Stimulated activated naive CD8-positive, alpha-beta T cell treated with anti-CD3 and anti-CD28 coated beads, Interleukin-15, Interleukin-2, amounts not matched to agents 100 U/mL and 50 U/mL, for 24 hours (primary cell): ENCODE measurements at regions not wholly inside any gene's neighbourhood (a gene's known extent, or its start where the extent isn't known, plus 50 kb on each side); places are given as distances from the start of the nearest gene placed in this dataset.

Experiments
- ATAC-seq: fragments of 150-1000 bp; cut with Tn5 transposase; one replicate; pipeline ENCODE4 v1.10.0; 2021
- DNase-seq: peaks from one replicate; pipeline ENCODE4 v3.0.0; 2021

DNA sequence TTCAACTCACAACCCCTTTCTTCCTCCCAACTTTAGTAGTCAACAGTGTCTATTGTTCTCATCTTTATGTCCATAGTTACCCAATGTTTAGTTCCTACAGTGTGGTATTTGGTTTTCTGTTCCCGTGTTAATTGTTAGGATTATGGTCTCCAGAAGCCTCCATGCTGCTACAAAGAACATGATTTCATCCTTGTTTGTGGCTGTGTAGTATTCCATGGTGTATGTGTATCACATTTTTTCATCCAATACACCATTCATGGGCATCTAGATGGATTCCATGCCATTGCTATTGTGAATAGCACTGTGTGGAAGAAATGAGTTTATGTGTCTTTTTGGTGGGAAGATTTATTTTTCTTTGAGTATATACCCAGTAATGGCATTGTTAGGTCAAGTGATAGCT is 420.3 kb downstream of the XYLT1 start:
- no peak for DNase-seq
- no peak for ATAC-seq
